Trophoblast cell (in vitro differentiated cells and primary cell): ENCODE measurements at regions not wholly inside any gene's neighbourhood (a gene's known extent, or its start where the extent isn't known, plus 50 kb on each side); places are given as distances from the start of the nearest gene placed in this dataset.

Experiments used
- DNase-seq, 2 donors: peaks; one replicate each; pipeline ENCODE4 v3.0.0-alpha.2; 2016
- H2AFZ ChIP-seq: 2 replicates; pipeline ENCODE4 v1.6.1; 2013; ENCODE audit warnings: low read length, moderate library complexity, mild to moderate bottlenecking; ENCODE audit not compliant: insufficient read depth, poor library complexity
- H2AK5ac ChIP-seq: 2 replicates; pipeline ENCODE4 v1.6.1; 2013; ENCODE audit warnings: mild to moderate bottlenecking, low read length
- H2BK120ac ChIP-seq: 2 replicates; pipeline ENCODE4 v1.6.1; 2013; ENCODE audit warnings: low read length, mild to moderate bottlenecking, moderate library complexity; ENCODE audit not compliant: insufficient read depth, poor library complexity
- H2BK12ac ChIP-seq: 2 replicates; pipeline ENCODE4 v1.6.1; 2013; ENCODE audit warnings: mild to moderate bottlenecking, low read length, moderate library complexity
- H2BK5ac ChIP-seq: 2 replicates; pipeline ENCODE4 v1.6.1; 2013; ENCODE audit warnings: low read length, low read depth, moderate library complexity, mild to moderate bottlenecking; ENCODE audit not compliant: poor library complexity
- H3K14ac ChIP-seq: 2 replicates; pipeline ENCODE4 v1.6.1; 2013; ENCODE audit warnings: mild to moderate bottlenecking, low read length
- H3K18ac ChIP-seq: 2 replicates; pipeline ENCODE4 v1.6.1; 2013; ENCODE audit warnings: mild to moderate bottlenecking, low read length
- H3K23ac ChIP-seq: 2 replicates; pipeline ENCODE4 v1.6.1; 2013; ENCODE audit warnings: low read length
- H3K27ac ChIP-seq: 2 replicates; pipeline ENCODE4 v1.5.1; 2013; ENCODE audit warnings: low read depth, mild to moderate bottlenecking, inconsistent platforms, low read length, moderate library complexity
- H3K27me3 ChIP-seq: 2 replicates; pipeline ENCODE4 v1.6.1; 2013; ENCODE audit warnings: inconsistent platforms, mild to moderate bottlenecking, low read length, moderate library complexity; ENCODE audit not compliant: insufficient read depth
- H3K36me3 ChIP-seq, 2 experiments: 1 replicate in 1 of 2; 2 replicates in 1 of 2; pipeline ENCODE4 v1.6.1; 2013; ENCODE audit warnings: low read length in 2 of 2, mild to moderate bottlenecking in 2 of 2, moderate library complexity in 1 of 2; ENCODE audit not compliant: insufficient read depth in 2 of 2, control insufficient read depth in 1 of 2
- H3K4ac ChIP-seq: 2 replicates; pipeline ENCODE4 v1.6.1; 2013; ENCODE audit warnings: low read depth, mild to moderate bottlenecking, low read length, moderate library complexity
- H3K4me1 ChIP-seq, 2 experiments: 1 replicate in 1 of 2; 2 replicates in 1 of 2; pipeline ENCODE4 v1.6.1; 2013; ENCODE audit warnings: low read length in 2 of 2, mild to moderate bottlenecking in 2 of 2, moderate library complexity in 1 of 2; ENCODE audit not compliant: insufficient read depth in 2 of 2, control insufficient read depth in 1 of 2
- H3K4me2 ChIP-seq: 2 replicates; pipeline ENCODE4 v1.6.1; 2013; ENCODE audit warnings: inconsistent platforms, mild to moderate bottlenecking, low read length, moderate library complexity
- H3K4me3 ChIP-seq: 2 replicates; pipeline ENCODE4 v1.5.1; 2013; ENCODE audit warnings: mild to moderate bottlenecking, low read depth, low read length, inconsistent platforms
- H3K79me1 ChIP-seq: one replicate; pipeline ENCODE4 v1.6.1; 2013; ENCODE audit warnings: low read length
- H3K79me2 ChIP-seq: 2 replicates; pipeline ENCODE4 v1.6.1; 2013; ENCODE audit warnings: low read length, mild to moderate bottlenecking; ENCODE audit not compliant: control insufficient read depth, insufficient read depth, poor library complexity
- H3K9ac ChIP-seq: 2 replicates; pipeline ENCODE4 v1.6.1; 2013; ENCODE audit warnings: mild to moderate bottlenecking, low read length
- H3K9me3 ChIP-seq: 2 replicates; pipeline ENCODE4 v1.6.1; 2013; ENCODE audit warnings: low read depth, mild to moderate bottlenecking, control low read depth, inconsistent platforms, low read length; ENCODE audit not compliant: insufficient read depth
- H4K12ac ChIP-seq: 2 replicates; pipeline ENCODE4 v1.6.1; 2013; ENCODE audit warnings: low read depth, mild to moderate bottlenecking, low read length, moderate library complexity
- H4K8ac ChIP-seq: 2 replicates; pipeline ENCODE4 v1.6.1; 2013; ENCODE audit warnings: low read depth, mild to moderate bottlenecking, low read length, moderate library complexity
- H4K91ac ChIP-seq: one replicate; pipeline ENCODE4 v1.6.1; 2013; ENCODE audit warnings: low read depth, mild to moderate bottlenecking, low read length, moderate library complexity
- WGBS: extraction: QIAGEN DNeasy Blood & Tissue Kit; methylation state at CpG from one replicate; pipeline ENCODE4 v1.1.7; 2013; ENCODE audit warnings: missing lambda C conversion rate; ENCODE audit not compliant: insufficient read length, insufficient coverage; ENCODE audit errors: extremely low coverage; 5-methylcytosine and 5-hydroxymethylcytosine counted together

DNA sequence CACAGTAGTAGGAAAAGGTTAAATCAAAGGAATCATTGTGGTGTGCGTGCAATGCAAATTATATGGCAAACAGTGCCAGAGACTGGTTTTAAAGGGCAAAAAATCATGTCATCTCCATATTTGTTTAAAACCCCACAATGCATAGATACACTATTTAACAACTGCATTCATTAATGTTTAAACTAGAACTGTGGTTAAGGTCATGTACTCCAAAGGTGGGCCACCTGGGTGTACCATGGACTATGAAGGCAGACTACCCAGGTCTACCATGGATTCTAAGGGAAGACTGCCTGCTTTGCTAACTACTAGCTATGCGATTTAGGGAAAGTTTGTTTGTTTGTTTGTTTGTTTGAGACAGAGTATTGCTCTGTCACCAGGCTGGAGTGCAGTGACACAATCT lies 356.3 kb downstream of the ZEB2 start:
- no peaks in the 10 kb centered on the region for H3K36me3 ChIP-seq
- no peak overlapping the region for H2BK120ac ChIP-seq
- no peak overlapping the region for H3K4me2 ChIP-seq
- H2BK12ac ChIP-seq = no peak overlapping the region
- no peak overlapping the region for H3K23ac ChIP-seq
- H4K91ac ChIP-seq = no peak overlapping the region
- no peak overlapping the region for H3K4me3 ChIP-seq
- no peak overlapping the region for H2AFZ ChIP-seq
- no peak for DNase-seq
- H2BK5ac ChIP-seq = no peak overlapping the region
- H3K79me1 ChIP-seq = no peaks in the 10 kb centered on the region
- no peak overlapping the region for H4K12ac ChIP-seq
- no peaks in the 10 kb centered on the region for H3K79me2 ChIP-seq
- H3K27ac ChIP-seq = no peak overlapping the region
- no peak overlapping the region for H3K18ac ChIP-seq
- H3K4me1 ChIP-seq = no peaks in the 10 kb centered on the region
- H3K4ac ChIP-seq = no peak overlapping the region
- no peaks in the 10 kb centered on the region for H3K27me3 ChIP-seq
- WGBS = no CpG with 5 or more reads among the region's 2 CpGs
- H3K9me3 ChIP-seq = no peaks in the 10 kb centered on the region
- H2AK5ac ChIP-seq = no peak overlapping the region
- no peak overlapping the region for H3K9ac ChIP-seq
- no peak overlapping the region for H3K14ac ChIP-seq
- no peak overlapping the region for H4K8ac ChIP-seq

DNA sequence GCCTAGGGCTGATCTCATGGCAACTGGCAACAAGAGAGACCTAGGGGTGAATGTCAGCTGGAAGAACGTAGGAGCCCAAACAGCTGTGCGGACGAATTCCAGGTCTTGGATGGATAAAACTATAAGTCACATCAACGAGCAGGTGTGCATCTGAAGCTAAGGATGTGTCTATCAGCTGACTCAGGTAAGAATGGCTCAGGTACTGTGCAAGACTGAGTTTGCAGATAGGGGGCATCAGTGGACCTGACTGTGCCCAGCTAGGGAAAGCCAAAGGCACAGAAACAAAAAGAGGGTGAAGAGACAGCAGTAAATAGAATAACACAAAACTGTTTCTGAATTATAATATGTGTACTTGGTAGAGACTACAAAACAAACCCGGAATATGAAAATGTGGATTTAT lies 357.3 kb downstream of the ZEB2 start:
- H3K27ac ChIP-seq = no peak overlapping the region
- no peak overlapping the region for H3K4me2 ChIP-seq
- no peaks in the 10 kb centered on the region for H3K4me1 ChIP-seq
- H3K36me3 ChIP-seq = no peaks in the 10 kb centered on the region
- no CpG with 5 or more reads among the region's 5 CpGs for WGBS
- no peak overlapping the region for H3K9ac ChIP-seq
- H2BK12ac ChIP-seq = no peak overlapping the region
- H2BK120ac ChIP-seq = no peak overlapping the region
- H3K4me3 ChIP-seq = no peak overlapping the region
- H3K14ac ChIP-seq = no peak overlapping the region
- no peak overlapping the region for H4K12ac ChIP-seq
- H3K23ac ChIP-seq = no peak overlapping the region
- no peak overlapping the region for H4K91ac ChIP-seq
- DNase-seq = peak; percentile 9 to 28
- no peak overlapping the region for H2AK5ac ChIP-seq
- no peak overlapping the region for H3K18ac ChIP-seq
- no peaks in the 10 kb centered on the region for H3K79me1 ChIP-seq
- no peaks in the 10 kb centered on the region for H3K9me3 ChIP-seq
- H3K79me2 ChIP-seq = no peaks in the 10 kb centered on the region
- H2AFZ ChIP-seq = no peak overlapping the region
- H3K27me3 ChIP-seq = no peaks in the 10 kb centered on the region
- no peak overlapping the region for H4K8ac ChIP-seq
- H2BK5ac ChIP-seq = no peak overlapping the region
- H3K4ac ChIP-seq = no peak overlapping the region

DNA sequence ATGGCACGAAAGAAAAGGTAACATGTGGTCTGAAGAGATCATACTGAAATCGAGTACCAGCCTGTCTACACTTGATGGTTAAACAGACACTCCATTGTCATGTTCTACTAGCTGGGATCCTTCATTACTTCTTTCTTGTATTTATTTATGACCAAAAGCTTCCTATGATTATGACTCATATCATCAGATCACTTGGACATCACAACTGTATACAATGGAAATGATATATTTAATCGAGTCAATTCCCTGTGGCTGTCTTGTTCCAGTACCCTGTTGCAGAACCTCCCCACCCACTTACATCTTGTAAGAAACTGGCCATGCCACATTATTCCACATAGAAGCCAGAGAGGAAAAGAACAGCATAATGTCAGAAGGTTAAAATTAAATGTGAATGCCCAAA lies 358.9 kb downstream of the ZEB2 start:
- Histone ChIP-seq H3K4ac (no peak overlapping the region), H2BK12ac (no peak overlapping the region), H3K4me2 (no peak overlapping the region), H3K4me1 (no peaks in the 10 kb centered on the region), H3K79me1 (no peaks in the 10 kb centered on the region), H4K91ac (no peak overlapping the region), H3K27ac (no peak overlapping the region), H4K12ac (no peak overlapping the region), H3K36me3 (no peaks in the 10 kb centered on the region), H3K79me2 (no peaks in the 10 kb centered on the region), H2AFZ (no peak overlapping the region), H3K9me3 (no peaks in the 10 kb centered on the region), H4K8ac (no peak overlapping the region), H3K27me3 (no peaks in the 10 kb centered on the region), H3K4me3 (no peak overlapping the region), H3K9ac (no peak overlapping the region), H2BK5ac (no peak overlapping the region), H3K18ac (no peak overlapping the region), H3K14ac (no peak overlapping the region), H3K23ac (no peak overlapping the region), H2BK120ac (no peak overlapping the region), H2AK5ac (no peak overlapping the region)
- no CpG with 5 or more reads among the region's 3 CpGs for WGBS
- DNase-seq = no peak

DNA sequence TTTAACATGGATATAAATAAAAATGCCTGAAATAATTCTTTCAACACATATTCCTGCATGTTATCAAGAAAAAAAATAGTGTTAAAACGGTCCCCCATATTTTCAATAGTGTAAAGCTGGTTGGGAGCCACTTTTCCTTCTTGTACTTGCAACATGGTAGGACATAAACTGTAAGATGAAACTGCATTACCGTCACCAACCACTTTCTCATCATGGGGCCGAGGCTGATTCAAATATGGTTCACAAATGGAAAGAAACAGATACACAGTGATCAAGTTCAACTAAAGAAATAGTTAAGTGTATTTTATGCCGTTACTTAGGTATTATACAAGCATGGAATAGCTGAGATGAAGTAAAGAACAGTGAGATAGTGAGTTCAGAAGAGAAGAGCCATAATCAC lies 360.7 kb downstream of the ZEB2 start:
- H2BK120ac ChIP-seq = no peak overlapping the region
- no peak overlapping the region for H2AFZ ChIP-seq
- no peak overlapping the region for H4K8ac ChIP-seq
- no peak overlapping the region for H3K27ac ChIP-seq
- no peak overlapping the region for H3K14ac ChIP-seq
- DNase-seq = no peak
- H3K18ac ChIP-seq = no peak overlapping the region
- no peaks in the 10 kb centered on the region for H3K4me1 ChIP-seq
- H3K79me2 ChIP-seq = no peaks in the 10 kb centered on the region
- WGBS = no CpG with 5 or more reads among the region's 4 CpGs
- no peak overlapping the region for H3K23ac ChIP-seq
- H4K91ac ChIP-seq = no peak overlapping the region
- H3K27me3 ChIP-seq = no peaks in the 10 kb centered on the region
- no peaks in the 10 kb centered on the region for H3K36me3 ChIP-seq
- H2BK5ac ChIP-seq = no peak overlapping the region
- no peak overlapping the region for H2AK5ac ChIP-seq
- H3K4ac ChIP-seq = no peak overlapping the region
- no peak overlapping the region for H3K4me2 ChIP-seq
- H3K79me1 ChIP-seq = no peaks in the 10 kb centered on the region
- H3K4me3 ChIP-seq = no peak overlapping the region
- H4K12ac ChIP-seq = no peak overlapping the region
- H2BK12ac ChIP-seq = no peak overlapping the region
- no peaks in the 10 kb centered on the region for H3K9me3 ChIP-seq
- H3K9ac ChIP-seq = no peak overlapping the region
